ENCODE measurements at regions not wholly inside any gene's neighbourhood (a gene's known extent, or its start where the extent isn't known, plus 50 kb on each side); places are given as distances from the start of the nearest gene placed in this dataset.

GRCh38 chr18:9047715-9048114 lies 54.8 kb upstream of the NDUFV2 start:
- H3K27ac ChIP-seq (ENCODE audit: control insufficient read depth, insufficient read depth, low read length), result no peak overlapping the region
- FAIRE-seq, result no peak
- TF ChIP-seq CTCF (optimal IDR thresholded peaks at IDR 0.05 in 1 of 3, IDR thresholded peaks at IDR 0.05 in 1 of 3, conservative IDR thresholded peaks at IDR 0.05 in 1 of 3; ENCODE audit: extremely low read depth in 1 of 3, insufficient read depth in 2 of 3, low read length in 3 of 3), result no peak
- no peak for TF ChIP-seq EZH2 (IDR thresholded peaks at IDR 0.05; ENCODE audit: low read length)
- no peaks in the 10 kb centered on the region for H3K9me1 ChIP-seq (ENCODE audit: control insufficient read depth, extremely low read depth, insufficient read depth, low read length)
- no peak overlapping the region for H2AFZ ChIP-seq (ENCODE audit: control insufficient read depth, low read length)
- peaks cover 2% of the 10 kb centered on the region for H3K9me3 ChIP-seq (ENCODE audit: control insufficient read depth, low read depth, low read length)
- no peak overlapping the region for H3K9ac ChIP-seq (ENCODE audit: control insufficient read depth, extremely low read depth, insufficient read depth, low read length)
- DNase-seq (ENCODE audit: low read depth, low spot score), result no peak
- no peaks in the 10 kb centered on the region for H3K27me3 ChIP-seq (ENCODE audit: control insufficient read depth, extremely low read depth, insufficient read depth, low read length)
- no peaks in the 10 kb centered on the region for H3K79me2 ChIP-seq (ENCODE audit: control insufficient read depth, insufficient read depth, low read length)
- H3K36me3 ChIP-seq (ENCODE audit: control insufficient read depth in 2 of 2, extremely low read depth in 1 of 2, insufficient read depth in 2 of 2, low read length in 2 of 2), result no peaks in the 10 kb centered on the region
- peaks cover 11% of the 10 kb centered on the region for H3K4me1 ChIP-seq (ENCODE audit: control insufficient read depth, extremely low read depth, insufficient read depth, low read length)
- no peaks in the 10 kb centered on the region for H4K20me1 ChIP-seq (ENCODE audit: control insufficient read depth, extremely low read depth, insufficient read depth, low read length)
- H3K4me3 ChIP-seq (ENCODE audit: control insufficient read depth in 2 of 3, extremely low read depth in 1 of 3, insufficient read depth in 2 of 3, low read depth in 1 of 3, low read length in 3 of 3), result no peak overlapping the region
- dilution Hi-C loops (cut with MboI; ENCODE audit: extremely low pct_ligation_motif_present, low sequenced_read_pairs), result no loop called here
- H3K4me2 ChIP-seq (ENCODE audit: control insufficient read depth, extremely low read depth, insufficient read depth, low read depth, low read length), result no peak overlapping the region

GRCh38 chr18:9048236-9048635 lies 54.3 kb upstream of the NDUFV2 start:
- Histone ChIP-seq H3K27me3 (ENCODE audit: control insufficient read depth, extremely low read depth, insufficient read depth, low read length) (no peaks in the 10 kb centered on the region), H3K4me2 (ENCODE audit: control insufficient read depth, extremely low read depth, insufficient read depth, low read depth, low read length) (no peak overlapping the region), H3K79me2 (ENCODE audit: control insufficient read depth, insufficient read depth, low read length) (no peaks in the 10 kb centered on the region), H3K36me3 (ENCODE audit: control insufficient read depth in 2 of 2, extremely low read depth in 1 of 2, insufficient read depth in 2 of 2, low read length in 2 of 2) (no peaks in the 10 kb centered on the region), H2AFZ (ENCODE audit: control insufficient read depth, low read length) (no peak overlapping the region), H3K4me3 (ENCODE audit: control insufficient read depth in 2 of 3, extremely low read depth in 1 of 3, insufficient read depth in 2 of 3, low read depth in 1 of 3, low read length in 3 of 3) (no peak overlapping the region), H3K9ac (ENCODE audit: control insufficient read depth, extremely low read depth, insufficient read depth, low read length) (no peak overlapping the region), H3K4me1 (ENCODE audit: control insufficient read depth, extremely low read depth, insufficient read depth, low read length) (peaks cover 11% of the 10 kb centered on the region), H3K27ac (ENCODE audit: control insufficient read depth, insufficient read depth, low read length) (no peak overlapping the region), H4K20me1 (ENCODE audit: control insufficient read depth, extremely low read depth, insufficient read depth, low read length) (no peaks in the 10 kb centered on the region), H3K9me1 (ENCODE audit: control insufficient read depth, extremely low read depth, insufficient read depth, low read length) (no peaks in the 10 kb centered on the region), H3K9me3 (ENCODE audit: control insufficient read depth, low read depth, low read length) (peaks cover 2% of the 10 kb centered on the region)
- TF ChIP-seq EZH2 (IDR thresholded peaks at IDR 0.05; ENCODE audit: low read length), result no peak
- TF ChIP-seq CTCF (optimal IDR thresholded peaks at IDR 0.05 in 1 of 3, IDR thresholded peaks at IDR 0.05 in 1 of 3, conservative IDR thresholded peaks at IDR 0.05 in 1 of 3; ENCODE audit: extremely low read depth in 1 of 3, insufficient read depth in 2 of 3, low read length in 3 of 3), result no peak
- DNase-seq (ENCODE audit: low read depth, low spot score), result no peak
- FAIRE-seq, result no peak
- dilution Hi-C loops (cut with MboI; ENCODE audit: extremely low pct_ligation_motif_present, low sequenced_read_pairs), result no loop called here
